ENCODE measurements at regions not wholly inside any gene's neighbourhood (a gene's known extent, or its start where the extent isn't known, plus 50 kb on each side); places are given as distances from the start of the nearest gene placed in this dataset.

DNA sequence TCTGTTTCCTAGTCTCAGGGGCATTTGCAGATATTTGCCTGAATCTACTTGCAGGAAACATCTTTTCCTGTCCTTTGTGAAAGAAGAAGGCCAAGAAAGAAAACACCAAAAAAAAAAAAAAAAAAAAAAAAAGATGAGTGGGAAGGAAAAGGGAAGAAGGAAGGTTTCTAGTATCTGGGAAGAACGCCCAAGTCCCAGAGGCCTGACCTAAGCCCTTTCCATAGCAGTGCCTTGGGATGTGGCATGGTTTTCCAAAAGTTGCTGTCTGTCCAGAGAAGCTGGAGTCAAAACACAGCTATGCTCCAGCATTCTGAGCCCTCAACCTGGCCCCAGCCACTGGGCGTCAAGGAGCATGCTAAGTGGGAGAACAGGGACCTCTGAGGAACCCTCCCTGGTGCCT, 123.5 kb downstream of the INHBB start:
- ChIA-PET CTCF (no interaction called here), POLR2A (no interaction called here)
- DNase-seq (no peak), ATAC-seq (no peak)
- Mint-ChIP-seq H3K9me3 (ENCODE audit: insufficient read depth) (no peaks in the 10 kb centered on the region), H3K27me3 (ENCODE audit: low read depth) (no peaks in the 10 kb centered on the region), H3K36me3 (ENCODE audit: low read depth) (no peaks in the 10 kb centered on the region), H3K4me3 (no peak overlapping the region), H3K27ac (no peak overlapping the region), H3K4me1 (ENCODE audit: low read depth) (no peaks in the 10 kb centered on the region)

DNA sequence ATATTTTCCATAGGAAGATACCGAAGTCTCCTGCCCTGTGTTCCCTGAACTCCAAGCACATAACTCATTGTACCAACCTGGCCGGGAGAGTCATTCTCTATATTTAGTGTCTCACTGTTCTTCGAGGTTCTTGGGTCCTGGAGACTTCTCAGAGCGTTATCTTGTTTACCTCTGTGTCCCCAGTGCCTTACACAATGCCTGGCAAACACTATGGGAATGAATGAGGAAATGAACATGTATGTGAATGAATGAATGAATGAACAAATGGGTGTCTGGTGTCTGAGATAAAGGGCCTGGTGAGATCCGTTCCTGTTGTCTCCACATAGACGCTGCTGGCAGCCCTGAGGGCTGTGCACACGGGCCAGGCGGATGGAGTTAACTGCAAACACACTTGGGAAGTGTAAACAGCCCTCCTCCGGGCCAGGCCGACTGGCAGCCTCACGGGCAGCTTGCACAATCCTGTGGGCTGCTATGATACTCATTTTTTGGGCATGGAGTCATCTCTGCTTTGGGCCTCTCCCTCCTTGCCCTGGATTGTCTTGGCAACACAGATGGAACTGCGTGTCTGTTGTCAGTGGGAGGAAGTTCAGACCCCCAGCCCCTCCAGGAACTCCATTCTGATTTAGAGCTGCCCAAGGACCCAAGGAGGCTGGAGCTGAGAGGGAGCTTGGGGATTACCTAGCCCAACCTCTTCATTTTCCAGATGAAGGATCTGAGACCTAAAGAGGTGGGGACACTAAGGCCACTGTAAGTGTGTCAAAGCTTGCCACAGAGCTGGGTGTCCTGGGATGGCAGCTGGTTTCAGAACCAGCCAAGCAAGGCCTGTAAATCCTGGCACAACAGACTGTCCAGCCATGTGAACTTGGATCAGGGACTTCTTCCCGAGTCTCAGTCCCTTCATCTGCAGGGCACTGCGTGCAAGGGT, 124.4 kb downstream of the INHBB start:
- ChIA-PET POLR2A (no interaction called here), CTCF (no interaction called here)
- H3K27me3 Mint-ChIP-seq (ENCODE audit: low read depth): no peaks in the 10 kb centered on the region
- H3K36me3 Mint-ChIP-seq (ENCODE audit: low read depth): no peaks in the 10 kb centered on the region
- no peak overlapping the region for H3K27ac Mint-ChIP-seq
- no peak overlapping the region for H3K4me3 Mint-ChIP-seq
- H3K4me1 Mint-ChIP-seq (ENCODE audit: low read depth): no peaks in the 10 kb centered on the region
- ATAC-seq: no peak
- H3K9me3 Mint-ChIP-seq (ENCODE audit: insufficient read depth): no peaks in the 10 kb centered on the region
- DNase-seq: no peak

- POLR2A ChIA-PET: no interaction called here
- Mint-ChIP-seq H3K27me3 (ENCODE audit: low read depth) (no peaks in the 10 kb centered on the region), H3K36me3 (ENCODE audit: low read depth) (no peaks in the 10 kb centered on the region)
These were observed 125.2 kb downstream of the INHBB start for GRCh38 chr2:120471166-120471565.

GRCh38 chr2:120472031-120472430, 126.1 kb downstream of the INHBB start:
- H3K36me3 Mint-ChIP-seq (ENCODE audit: low read depth): no peaks in the 10 kb centered on the region
- CTCF ChIA-PET: no interaction called here
- DNase-seq (no peak), ATAC-seq (no peak)
- POLR2A ChIA-PET: no interaction called here
- no peaks in the 10 kb centered on the region for H3K27me3 Mint-ChIP-seq (ENCODE audit: low read depth)
- H3K4me3 Mint-ChIP-seq: no peak overlapping the region
- no peaks in the 10 kb centered on the region for H3K9me3 Mint-ChIP-seq (ENCODE audit: insufficient read depth)
- H3K4me1 Mint-ChIP-seq (ENCODE audit: low read depth): no peaks in the 10 kb centered on the region
- no peak overlapping the region for H3K27ac Mint-ChIP-seq

More at GRCh38 chr2:120471166-120471565, 125.2 kb downstream of the INHBB start:
- CTCF ChIA-PET: no interaction called here
- Mint-ChIP-seq H3K9me3 (ENCODE audit: insufficient read depth) (no peaks in the 10 kb centered on the region), H3K4me3 (no peak overlapping the region), H3K27ac (no peak overlapping the region), H3K4me1 (ENCODE audit: low read depth) (no peaks in the 10 kb centered on the region)
- no peak for ATAC-seq
- no peak for DNase-seq

- H3K4me3 Mint-ChIP-seq: no peak overlapping the region
- ChIA-PET POLR2A (no interaction called here), CTCF (no interaction called here)
- no peaks in the 10 kb centered on the region for H3K27me3 Mint-ChIP-seq (ENCODE audit: low read depth)
- H3K4me1 Mint-ChIP-seq (ENCODE audit: low read depth): no peaks in the 10 kb centered on the region
- H3K9me3 Mint-ChIP-seq (ENCODE audit: insufficient read depth): no peaks in the 10 kb centered on the region
- ATAC-seq: no peak
- no peaks in the 10 kb centered on the region for H3K36me3 Mint-ChIP-seq (ENCODE audit: low read depth)
- no peak for DNase-seq
- no peak overlapping the region for H3K27ac Mint-ChIP-seq
These were observed 127.0 kb downstream of the INHBB start for GRCh38 chr2:120472891-120473309.

- DNase-seq (no peak), ATAC-seq (no peak)
- no peaks in the 10 kb centered on the region for H3K27me3 Mint-ChIP-seq (ENCODE audit: low read depth)
- H3K27ac Mint-ChIP-seq: no peak overlapping the region
- CTCF ChIA-PET: no interaction called here
- no peaks in the 10 kb centered on the region for H3K36me3 Mint-ChIP-seq (ENCODE audit: low read depth)
- POLR2A ChIA-PET: no interaction called here
- H3K4me3 Mint-ChIP-seq: no peak overlapping the region
- H3K9me3 Mint-ChIP-seq (ENCODE audit: insufficient read depth): no peaks in the 10 kb centered on the region
- H3K4me1 Mint-ChIP-seq (ENCODE audit: low read depth): no peaks in the 10 kb centered on the region
These were observed 127.8 kb downstream of the INHBB start for GRCh38 chr2:120473522-120474271.

DNA sequence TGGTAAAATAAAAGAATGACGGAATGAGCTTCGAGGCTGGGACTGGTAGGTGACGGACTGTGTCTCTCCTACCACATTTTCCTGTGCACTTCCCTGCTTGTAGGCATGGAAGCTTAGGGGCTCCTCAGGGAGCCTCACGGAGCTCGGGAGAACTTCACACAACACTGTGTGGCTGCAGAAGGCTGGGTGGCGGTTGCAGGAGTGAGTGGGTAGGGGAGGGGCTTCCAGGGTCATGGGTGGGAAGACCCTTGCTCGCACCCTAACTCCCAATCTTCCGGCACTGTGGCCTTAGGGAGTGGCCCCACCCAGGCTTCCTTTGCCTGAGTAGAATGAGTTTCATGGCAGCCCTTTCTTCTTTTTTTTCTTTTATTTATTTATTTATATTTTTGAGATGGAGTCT, 128.6 kb downstream of the INHBB start:
- H3K4me3 Mint-ChIP-seq: no peak overlapping the region
- H3K27me3 Mint-ChIP-seq (ENCODE audit: low read depth): no peaks in the 10 kb centered on the region
- no peaks in the 10 kb centered on the region for H3K4me1 Mint-ChIP-seq (ENCODE audit: low read depth)
- no peak overlapping the region for H3K27ac Mint-ChIP-seq
- ATAC-seq (no peak), DNase-seq (no peak)
- CTCF ChIA-PET: no interaction called here
- H3K9me3 Mint-ChIP-seq (ENCODE audit: insufficient read depth): no peaks in the 10 kb centered on the region
- POLR2A ChIA-PET: no interaction called here
- no peaks in the 10 kb centered on the region for H3K36me3 Mint-ChIP-seq (ENCODE audit: low read depth)

DNA sequence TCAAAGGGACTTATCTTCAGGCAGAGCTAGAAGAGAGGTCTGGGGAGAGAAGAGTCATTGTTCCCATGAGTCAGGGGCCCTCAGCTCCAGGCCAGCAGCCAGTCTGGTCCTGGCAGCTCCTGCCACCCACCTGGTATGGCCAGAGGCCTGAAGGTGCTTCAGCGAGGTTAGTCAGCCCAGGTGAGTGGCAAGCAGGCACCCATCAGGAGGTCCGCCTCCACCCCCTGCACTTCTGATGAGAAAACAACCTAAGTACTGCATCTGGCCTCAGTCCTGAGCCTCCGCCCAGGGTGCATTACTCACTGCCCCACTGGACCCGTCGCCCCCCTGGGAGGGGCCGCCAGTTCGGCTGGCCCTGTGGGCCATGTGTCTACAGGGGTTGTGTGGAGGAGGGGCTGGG, 130.2 kb downstream of the INHBB start:
- H3K4me3 Mint-ChIP-seq: no peak overlapping the region
- DNase-seq (no peak), ATAC-seq (no peak)
- no peaks in the 10 kb centered on the region for H3K36me3 Mint-ChIP-seq (ENCODE audit: low read depth)
- ChIA-PET CTCF (no interaction called here), POLR2A (no interaction called here)
- H3K27me3 Mint-ChIP-seq (ENCODE audit: low read depth): no peaks in the 10 kb centered on the region
- H3K9me3 Mint-ChIP-seq (ENCODE audit: insufficient read depth): no peaks in the 10 kb centered on the region
- H3K4me1 Mint-ChIP-seq (ENCODE audit: low read depth): no peaks in the 10 kb centered on the region
- no peak overlapping the region for H3K27ac Mint-ChIP-seq

GRCh38 chr2:120477198-120477597, 131.3 kb downstream of the INHBB start:
- CTCF ChIA-PET: no interaction called here
- POLR2A ChIA-PET: no interaction called here
- no peak for ATAC-seq
- Mint-ChIP-seq H3K9me3 (ENCODE audit: insufficient read depth) (no peaks in the 10 kb centered on the region), H3K27me3 (ENCODE audit: low read depth) (no peaks in the 10 kb centered on the region), H3K27ac (no peak overlapping the region), H3K36me3 (ENCODE audit: low read depth) (no peaks in the 10 kb centered on the region), H3K4me3 (no peak overlapping the region), H3K4me1 (ENCODE audit: low read depth) (no peaks in the 10 kb centered on the region)
- no peak for DNase-seq

DNA sequence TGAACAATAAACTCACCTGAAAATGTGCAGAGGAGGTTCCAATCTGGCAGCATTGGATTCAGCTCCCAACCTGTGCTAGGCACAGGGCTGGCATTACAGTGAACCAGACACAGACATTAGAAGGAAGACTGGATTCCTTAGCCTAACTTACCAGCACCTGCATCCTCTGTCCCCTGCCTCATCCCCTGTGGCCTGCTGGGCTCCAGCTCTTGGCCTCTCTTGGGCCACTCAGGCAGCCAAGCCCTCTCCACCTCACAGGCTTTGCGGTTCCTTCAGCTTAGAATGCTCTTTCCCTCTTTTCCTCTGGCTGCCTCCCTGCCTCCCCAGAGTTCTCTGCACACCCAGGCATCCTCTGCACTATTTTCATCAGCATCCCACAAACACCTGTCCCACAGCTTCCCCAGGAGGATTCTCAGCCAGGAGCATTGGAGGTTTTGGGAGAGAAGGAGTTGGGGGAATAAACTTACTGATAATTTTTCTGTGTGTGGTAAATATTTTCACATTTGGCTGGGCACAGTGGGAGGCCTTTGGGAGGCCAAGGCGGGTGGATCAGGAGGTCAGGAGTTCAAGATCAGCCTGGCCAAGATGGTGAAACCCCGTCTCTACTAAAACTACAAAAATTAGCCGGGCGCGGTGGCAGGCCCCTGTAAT, 132.0 kb downstream of the INHBB start:
- DNase-seq (no peak), ATAC-seq (no peak)
- Mint-ChIP-seq H3K36me3 (ENCODE audit: low read depth) (no peaks in the 10 kb centered on the region), H3K9me3 (ENCODE audit: insufficient read depth) (no peaks in the 10 kb centered on the region), H3K4me3 (no peak overlapping the region), H3K4me1 (ENCODE audit: low read depth) (no peaks in the 10 kb centered on the region), H3K27ac (no peak overlapping the region), H3K27me3 (ENCODE audit: low read depth) (no peaks in the 10 kb centered on the region)
- POLR2A ChIA-PET: no interaction called here
- CTCF ChIA-PET: no interaction called here

- POLR2A ChIA-PET: no interaction called here
- H3K4me1 Mint-ChIP-seq (ENCODE audit: low read depth): no peaks in the 10 kb centered on the region
- DNase-seq (no peak), ATAC-seq (no peak)
- no peaks in the 10 kb centered on the region for H3K9me3 Mint-ChIP-seq (ENCODE audit: insufficient read depth)
- H3K27me3 Mint-ChIP-seq (ENCODE audit: low read depth): no peaks in the 10 kb centered on the region
- H3K36me3 Mint-ChIP-seq (ENCODE audit: low read depth): no peaks in the 10 kb centered on the region
- H3K27ac Mint-ChIP-seq: no peak overlapping the region
- no peak overlapping the region for H3K4me3 Mint-ChIP-seq
- CTCF ChIA-PET: no interaction called here
These were observed 134.5 kb downstream of the INHBB start for GRCh38 chr2:120480346-120480902.

DNA sequence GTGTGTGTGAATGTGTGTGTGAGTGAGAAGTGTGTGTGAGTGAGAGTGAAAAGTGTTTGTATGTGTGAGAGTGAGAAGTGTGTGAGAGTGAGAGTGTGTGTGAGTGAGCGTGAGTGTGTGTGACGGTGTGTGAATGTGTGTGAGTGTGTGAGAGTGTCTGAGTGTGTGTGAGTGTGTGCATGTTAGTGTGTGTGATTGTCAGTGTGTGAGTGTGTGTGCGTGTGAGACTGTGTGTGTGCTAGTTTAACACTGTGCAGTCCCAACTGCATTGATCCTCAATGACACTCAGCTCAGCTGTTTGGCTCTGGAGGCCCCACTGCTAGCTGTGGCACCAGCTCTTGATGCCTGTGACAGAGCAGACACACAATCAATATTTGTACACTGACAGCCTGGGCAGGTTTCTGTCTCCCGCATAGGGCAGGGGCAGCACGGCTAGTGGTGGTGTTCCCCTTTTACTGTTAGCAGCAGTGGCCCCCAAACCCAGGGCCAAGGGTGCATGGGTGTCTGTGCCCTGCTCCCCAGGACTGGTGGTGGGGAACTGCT, 135.0 kb downstream of the INHBB start:
- no peaks in the 10 kb centered on the region for H3K4me1 Mint-ChIP-seq (ENCODE audit: low read depth)
- H3K27ac Mint-ChIP-seq: no peak overlapping the region
- ATAC-seq: no peak

More for the DNA sequence above, 135.0 kb downstream of the INHBB start:
- no peak overlapping the region for H3K4me3 Mint-ChIP-seq
- no peaks in the 10 kb centered on the region for H3K36me3 Mint-ChIP-seq (ENCODE audit: low read depth)
- no peaks in the 10 kb centered on the region for H3K9me3 Mint-ChIP-seq (ENCODE audit: insufficient read depth)
- ChIA-PET POLR2A (no interaction called here), CTCF (no interaction called here)
- no peaks in the 10 kb centered on the region for H3K27me3 Mint-ChIP-seq (ENCODE audit: low read depth)
- DNase-seq: no peak
